Peyer's patch (tissue), 4 donors: ENCODE measurements at regions not wholly inside any gene's neighbourhood (a gene's known extent, or its start where the extent isn't known, plus 50 kb on each side); places are given as distances from the start of the nearest gene placed in this dataset.

ENCODE experiments used
- CTCF ChIP-seq, 6 experiments: fragments of 450-650 bp in 4 of 6; fragments of 200-600 bp in 2 of 6; sonication (generic) in 1 of 6; IDR thresholded peaks; one replicate each; pipeline ENCODE4 v1.5.1; 2017 to 2019; ENCODE audit warnings: antibody characterized with exemption in 6 of 6, mild to moderate bottlenecking in 3 of 6, moderate library complexity in 1 of 6
- POLR2A ChIP-seq, 2 donors: fragments of 450-650 bp; IDR thresholded peaks; one replicate each; pipeline ENCODE4 v1.5.1; 2017; ENCODE audit warnings: antibody characterized with exemption in 2 of 2, mild to moderate bottlenecking in 2 of 2, moderate library complexity in 2 of 2

GRCh38 chr12:91496337-91496736, 313.7 kb upstream of the DCN start:
- TF ChIP-seq CTCF (IDR thresholded peaks at IDR 0.05) (no peak), POLR2A (IDR thresholded peaks at IDR 0.05) (no peak)
